Vagina (tissue), 2 donors: ENCODE measurements at regions not wholly inside any gene's neighbourhood (a gene's known extent, or its start where the extent isn't known, plus 50 kb on each side); places are given as distances from the start of the nearest gene placed in this dataset.
A peak's percentile ranks its signal among the peaks of the same experiment; 100 is the strongest.

ENCODE experiments used
- DNase-seq, 2 donors: peaks; one replicate each; pipeline ENCODE4 v3.0.0-alpha.2; 2017; ENCODE audit errors: extremely low spot score in 2 of 2
- H3K27ac ChIP-seq: fragments of 200-600 bp; sonication (generic); one replicate; pipeline ENCODE4 v1.5.1; 2019
- H3K27me3 ChIP-seq: fragments of 200-600 bp; sonication (generic); one replicate; pipeline ENCODE4 v1.5.1; 2019
- H3K36me3 ChIP-seq, 2 donors: fragments of 200-600 bp; sonication (generic); one replicate each; pipeline ENCODE4 v1.5.1; 2017 to 2019
- H3K4me1 ChIP-seq: fragments of 200-600 bp; sonication (generic); one replicate; pipeline ENCODE4 v1.5.1; 2019
- H3K4me3 ChIP-seq, 2 donors: fragments of 200-600 bp; sonication (generic); 1 replicate in 1 of 2; 2 replicates in 1 of 2; pipeline ENCODE4 v1.5.1; 2016 to 2019
- H3K9me3 ChIP-seq: fragments of 200-600 bp; sonication (generic); one replicate; pipeline ENCODE4 v1.5.1; 2019
- CTCF ChIP-seq, 3 experiments: fragments of 450-650 bp in 2 of 3; fragments of 200-600 bp in 1 of 3; sonication (generic) in 1 of 3; IDR thresholded peaks; one replicate each; pipeline ENCODE4 v1.5.1; 2017 to 2019; ENCODE audit warnings: antibody characterized with exemption in 3 of 3, mild to moderate bottlenecking in 2 of 3, moderate library complexity in 2 of 3
- POLR2A ChIP-seq, 2 donors: fragments of 450-650 bp; IDR thresholded peaks; one replicate each; pipeline ENCODE4 v1.6.1; 2017; ENCODE audit warnings: antibody characterized with exemption in 2 of 2, mild to moderate bottlenecking in 2 of 2, moderate library complexity in 2 of 2
- POLR2AphosphoS5 ChIP-seq, 2 donors: sonication (generic); formaldehyde crosslinking; IDR thresholded peaks; one replicate each; pipeline ENCODE4 v1.9.0; 2017; ENCODE audit warnings: antibody characterized with exemption in 2 of 2, mild to moderate bottlenecking in 2 of 2, low read depth in 1 of 2; ENCODE audit not compliant: insufficient read depth in 1 of 2
- intact Hi-C: fragments of 100-400 bp; cut with DNase I; formaldehyde crosslinking; loops from one replicate; pipeline ENCODE4 v1.15.1; 2023

GRCh38 chr6:153958860-153959259 is 80.2 kb upstream of the OPRM1 start:
- Histone ChIP-seq H3K4me1 (peaks cover 11% of the 10 kb centered on the region), H3K27me3 (no peaks in the 10 kb centered on the region), H3K36me3 (no peaks in the 10 kb centered on the region), H3K27ac (no peak overlapping the region), H3K4me3 (no peak overlapping the region), H3K9me3 (no peaks in the 10 kb centered on the region)
- intact Hi-C loops = no loop called here
- DNase-seq = no peak
- no peak for TF ChIP-seq POLR2AphosphoS5 (IDR thresholded peaks at IDR 0.05; ENCODE audit: insufficient read depth in 1 of 2, low read depth in 1 of 2)
- no peak for TF ChIP-seq POLR2A (IDR thresholded peaks at IDR 0.05)
- TF ChIP-seq CTCF (IDR thresholded peaks at IDR 0.05) = no peak

- H3K4me3 ChIP-seq = no peak overlapping the region
- intact Hi-C loops = no loop called here
- no peak for TF ChIP-seq CTCF (IDR thresholded peaks at IDR 0.05)
- no peak for TF ChIP-seq POLR2A (IDR thresholded peaks at IDR 0.05)
- H3K4me1 ChIP-seq = peaks cover 11% of the 10 kb centered on the region
- no peaks in the 10 kb centered on the region for H3K27me3 ChIP-seq
- no peaks in the 10 kb centered on the region for H3K9me3 ChIP-seq
- DNase-seq = no peak
- no peaks in the 10 kb centered on the region for H3K36me3 ChIP-seq
- H3K27ac ChIP-seq = no peak overlapping the region
Observed at GRCh38 chr6:153957394-153957793, 81.6 kb upstream of the OPRM1 start.

GRCh38 chr6:153956808-153957207 is 82.2 kb upstream of the OPRM1 start:
- no peaks in the 10 kb centered on the region for H3K36me3 ChIP-seq
- intact Hi-C loops = no loop called here
- H3K27ac ChIP-seq = no peak overlapping the region
- H3K4me1 ChIP-seq = peaks cover 11% of the 10 kb centered on the region
- no peak for TF ChIP-seq CTCF (IDR thresholded peaks at IDR 0.05)
- TF ChIP-seq POLR2AphosphoS5 (IDR thresholded peaks at IDR 0.05; ENCODE audit: insufficient read depth in 1 of 2, low read depth in 1 of 2) = no peak
- TF ChIP-seq POLR2A (IDR thresholded peaks at IDR 0.05) = no peak
- H3K4me3 ChIP-seq = no peak overlapping the region
- DNase-seq = no peak
- no peaks in the 10 kb centered on the region for H3K27me3 ChIP-seq
- H3K9me3 ChIP-seq = no peaks in the 10 kb centered on the region

DNA sequence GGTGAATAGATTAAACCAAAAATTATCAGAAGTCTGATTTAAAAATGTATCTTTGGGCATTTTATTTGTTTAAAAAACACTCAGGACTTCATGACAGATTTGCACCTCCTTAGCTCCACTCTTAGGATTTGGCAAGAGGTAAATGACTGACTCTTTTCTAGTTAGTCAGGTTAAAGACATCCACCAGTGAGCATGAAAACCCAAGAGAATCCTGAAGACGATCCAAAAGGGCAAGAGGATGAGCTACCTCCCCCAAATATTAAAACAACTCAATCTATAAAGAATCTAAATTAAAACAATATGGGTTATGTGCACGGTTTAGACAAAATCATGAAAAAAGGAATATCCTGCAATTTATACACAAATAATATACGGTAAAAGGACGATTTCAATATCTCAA is 89.4 kb upstream of the OPRM1 start:
- DNase-seq = no peak
- intact Hi-C loops = no loop called here
- Histone ChIP-seq H3K4me1 (no peaks in the 10 kb centered on the region), H3K27ac (no peak overlapping the region), H3K9me3 (no peaks in the 10 kb centered on the region), H3K4me3 (no peak overlapping the region), H3K36me3 (no peaks in the 10 kb centered on the region), H3K27me3 (no peaks in the 10 kb centered on the region)
- no peak for TF ChIP-seq POLR2AphosphoS5 (IDR thresholded peaks at IDR 0.05; ENCODE audit: insufficient read depth in 1 of 2, low read depth in 1 of 2)
- no peak for TF ChIP-seq POLR2A (IDR thresholded peaks at IDR 0.05)
- no peak for TF ChIP-seq CTCF (IDR thresholded peaks at IDR 0.05)

GRCh38 chr6:153947808-153948447 is 91.1 kb upstream of the OPRM1 start:
- intact Hi-C loops = no loop called here
- TF ChIP-seq POLR2AphosphoS5 (IDR thresholded peaks at IDR 0.05; ENCODE audit: insufficient read depth in 1 of 2, low read depth in 1 of 2) (no peak), POLR2A (IDR thresholded peaks at IDR 0.05) (no peak), CTCF (IDR thresholded peaks at IDR 0.05) (peak in 2 of 3 experiments; percentile 18 to 27)
- Histone ChIP-seq H3K4me3 (no peak overlapping the region), H3K36me3 (no peaks in the 10 kb centered on the region), H3K9me3 (no peaks in the 10 kb centered on the region), H3K4me1 (no peaks in the 10 kb centered on the region), H3K27ac (no peak overlapping the region), H3K27me3 (no peaks in the 10 kb centered on the region)
- DNase-seq = no peak
